Osteoblast (primary cell): ENCODE measurements at regions not wholly inside any gene's neighbourhood (a gene's known extent, or its start where the extent isn't known, plus 50 kb on each side); places are given as distances from the start of the nearest gene placed in this dataset.

Experiments used
- DNase-seq: peaks from one replicate; pipeline ENCODE4 v3.0.0; 2011; ENCODE audit warnings: low spot score, mixed read lengths; ENCODE audit not compliant: insufficient read length; ENCODE audit errors: missing footprints
- H2AFZ ChIP-seq: 2 replicates; pipeline ENCODE4 v1.6.0; 2011; ENCODE audit warnings: mild to moderate bottlenecking, low read length
- H3K27ac ChIP-seq: 2 replicates; pipeline ENCODE4 v1.5.1; 2011; ENCODE audit warnings: mild to moderate bottlenecking, low read depth, low read length, moderate library complexity
- H3K27me3 ChIP-seq: 2 replicates; pipeline ENCODE4 v1.6.0; 2012; ENCODE audit warnings: mild to moderate bottlenecking, control low read depth, inconsistent platforms, low read length, moderate library complexity; ENCODE audit not compliant: insufficient read depth
- H3K36me3 ChIP-seq: 2 replicates; pipeline ENCODE4 v1.5.1; 2011; ENCODE audit warnings: mild to moderate bottlenecking, low read length, control low read depth, moderate library complexity; ENCODE audit not compliant: insufficient read depth
- H3K4me1 ChIP-seq: 2 replicates; pipeline ENCODE4 v1.5.1; 2011; ENCODE audit warnings: mild to moderate bottlenecking, low read length, control low read depth, moderate library complexity; ENCODE audit not compliant: insufficient read depth
- H3K4me2 ChIP-seq: 2 replicates; pipeline ENCODE4 v1.6.0; 2011; ENCODE audit warnings: mild to moderate bottlenecking, low read length; ENCODE audit not compliant: insufficient read depth
- H3K4me3 ChIP-seq: fragments of 200-600 bp; sonication (generic); 3 replicates; pipeline ENCODE4 v1.5.1; 2012; ENCODE audit warnings: mild to moderate bottlenecking, low read length, inconsistent platforms; ENCODE audit not compliant: insufficient read depth
- H3K79me2 ChIP-seq: 2 replicates; pipeline ENCODE4 v1.6.0; 2012; ENCODE audit warnings: mild to moderate bottlenecking, low read length, control low read depth, inconsistent platforms; ENCODE audit not compliant: insufficient read depth
- H3K9me3 ChIP-seq: 2 replicates; pipeline ENCODE4 v1.5.1; 2011; ENCODE audit warnings: low read depth, low read length, control low read depth
- H4K20me1 ChIP-seq: 2 replicates; pipeline ENCODE4 v1.6.0; 2012; ENCODE audit warnings: mild to moderate bottlenecking, low read length, control low read depth; ENCODE audit not compliant: insufficient read depth
- CTCF ChIP-seq: IDR thresholded peaks from 2 replicates; pipeline ENCODE4 v1.5.1; 2011; ENCODE audit warnings: mild to moderate bottlenecking, low read depth, low read length, moderate library complexity; ENCODE audit errors: extremely low read depth

- peak; percentile 65 for DNase-seq
- Histone ChIP-seq H3K27me3 (no peaks in the 10 kb centered on the region), H4K20me1 (no peaks in the 10 kb centered on the region), H3K4me1 (peaks cover 38% of the 10 kb centered on the region), H3K27ac (no peak overlapping the region), H2AFZ (no peak overlapping the region), H3K36me3 (no peaks in the 10 kb centered on the region), H3K9me3 (no peaks in the 10 kb centered on the region), H3K4me2 (peak overlapping the region; percentile 5), H3K4me3 (no peak overlapping the region), H3K79me2 (no peaks in the 10 kb centered on the region)
- no peak for TF ChIP-seq CTCF
Observed at GRCh38 chr6:113697632-113698410, 159.3 kb upstream of the MARCKS start.

GRCh38 chr6:113699239-113699638 lies 157.9 kb upstream of the MARCKS start:
- Histone ChIP-seq H3K4me3 (no peak overlapping the region), H3K4me2 (no peak overlapping the region), H2AFZ (no peak overlapping the region), H3K36me3 (no peaks in the 10 kb centered on the region), H3K79me2 (no peaks in the 10 kb centered on the region), H3K27ac (no peak overlapping the region), H4K20me1 (no peaks in the 10 kb centered on the region), H3K4me1 (peaks cover 33% of the 10 kb centered on the region), H3K9me3 (no peaks in the 10 kb centered on the region), H3K27me3 (no peaks in the 10 kb centered on the region)
- TF ChIP-seq CTCF, result no peak
- DNase-seq, result no peak

- H3K36me3 ChIP-seq, result no peaks in the 10 kb centered on the region
- no peak for TF ChIP-seq CTCF
- peaks cover 19% of the 10 kb centered on the region for H3K4me1 ChIP-seq
- H3K79me2 ChIP-seq, result no peaks in the 10 kb centered on the region
- no peak for DNase-seq
- H3K27me3 ChIP-seq, result no peaks in the 10 kb centered on the region
- H3K4me3 ChIP-seq, result no peak overlapping the region
- no peak overlapping the region for H3K27ac ChIP-seq
- no peak overlapping the region for H3K4me2 ChIP-seq
- no peaks in the 10 kb centered on the region for H4K20me1 ChIP-seq
- no peaks in the 10 kb centered on the region for H3K9me3 ChIP-seq
- H2AFZ ChIP-seq, result no peak overlapping the region
Observed at GRCh38 chr6:113701552-113702254, 155.4 kb upstream of the MARCKS start.

- Histone ChIP-seq H3K79me2 (no peaks in the 10 kb centered on the region), H3K27me3 (no peaks in the 10 kb centered on the region), H2AFZ (no peak overlapping the region), H4K20me1 (no peaks in the 10 kb centered on the region), H3K4me2 (no peak overlapping the region), H3K9me3 (no peaks in the 10 kb centered on the region), H3K27ac (no peak overlapping the region), H3K4me1 (no peaks in the 10 kb centered on the region), H3K36me3 (no peaks in the 10 kb centered on the region), H3K4me3 (no peak overlapping the region)
- no peak for TF ChIP-seq CTCF
- DNase-seq, result no peak
Observed at GRCh38 chr6:113707194-113707593, 150.0 kb upstream of the MARCKS start.
